ENCODE measurements at regions not wholly inside any gene's neighbourhood (a gene's known extent, or its start where the extent isn't known, plus 50 kb on each side); places are given as distances from the start of the nearest gene placed in this dataset.

GRCh38 chr3:78516437-78516836 is 1251.4 kb downstream of the ROBO1 start:
- TF ChIP-seq CTCF (conservative IDR thresholded peaks at IDR 0.05): no peak
- Mint-ChIP-seq H3K4me1 (ENCODE audit: unreplicated experiment) (peaks cover 11% of the 10 kb centered on the region), H3K36me3 (no peaks in the 10 kb centered on the region), H3K9me3 (peaks cover 4% of the 10 kb centered on the region), H3K27ac (no peak overlapping the region), H3K27me3 (no peaks in the 10 kb centered on the region), H3K4me3 (no peak overlapping the region)
- no peak for DNase-seq (ENCODE audit: extremely low spot score, unreplicated experiment)

GRCh38 chr3:78516937-78517336 is 1250.9 kb downstream of the ROBO1 start:
- DNase-seq (ENCODE audit: extremely low spot score, unreplicated experiment): no peak
- H3K36me3 Mint-ChIP-seq: no peaks in the 10 kb centered on the region
- no peak overlapping the region for H3K4me3 Mint-ChIP-seq
- H3K27me3 Mint-ChIP-seq: no peaks in the 10 kb centered on the region
- no peak for TF ChIP-seq CTCF (conservative IDR thresholded peaks at IDR 0.05)
- peaks cover 11% of the 10 kb centered on the region for H3K4me1 Mint-ChIP-seq (ENCODE audit: unreplicated experiment)
- no peak overlapping the region for H3K27ac Mint-ChIP-seq
- H3K9me3 Mint-ChIP-seq: peaks cover 4% of the 10 kb centered on the region

GRCh38 chr3:78517965-78518364 is 1249.8 kb downstream of the ROBO1 start:
- peak overlapping the region; percentile 42 for H3K27ac Mint-ChIP-seq
- H3K9me3 Mint-ChIP-seq: peaks cover 4% of the 10 kb centered on the region
- DNase-seq (ENCODE audit: extremely low spot score, unreplicated experiment): no peak
- peaks cover 11% of the 10 kb centered on the region for H3K4me1 Mint-ChIP-seq (ENCODE audit: unreplicated experiment)
- H3K27me3 Mint-ChIP-seq: no peaks in the 10 kb centered on the region
- no peaks in the 10 kb centered on the region for H3K36me3 Mint-ChIP-seq
- TF ChIP-seq CTCF (conservative IDR thresholded peaks at IDR 0.05): no peak
- peak overlapping the region; percentile 18 for H3K4me3 Mint-ChIP-seq

- no peak for DNase-seq (ENCODE audit: extremely low spot score, unreplicated experiment)
- H3K4me1 Mint-ChIP-seq (ENCODE audit: unreplicated experiment): peaks cover 11% of the 10 kb centered on the region
- no peak overlapping the region for H3K4me3 Mint-ChIP-seq
- TF ChIP-seq CTCF (conservative IDR thresholded peaks at IDR 0.05): no peak
- no peaks in the 10 kb centered on the region for H3K9me3 Mint-ChIP-seq
- no peaks in the 10 kb centered on the region for H3K27me3 Mint-ChIP-seq
- H3K36me3 Mint-ChIP-seq: no peaks in the 10 kb centered on the region
- no peak overlapping the region for H3K27ac Mint-ChIP-seq
Measured at GRCh38 chr3:78519281-78519680, 1248.5 kb downstream of the ROBO1 start.

- no peak for DNase-seq (ENCODE audit: extremely low spot score, unreplicated experiment)
- H3K36me3 Mint-ChIP-seq: no peaks in the 10 kb centered on the region
Measured at GRCh38 chr3:78529601-78530000, 1238.2 kb downstream of the ROBO1 start.

More at GRCh38 chr3:78529601-78530000, 1238.2 kb downstream of the ROBO1 start:
- no peaks in the 10 kb centered on the region for H3K27me3 Mint-ChIP-seq
- peaks cover 8% of the 10 kb centered on the region for H3K9me3 Mint-ChIP-seq
- no peak for TF ChIP-seq CTCF (conservative IDR thresholded peaks at IDR 0.05)
- no peak overlapping the region for H3K27ac Mint-ChIP-seq
- H3K4me1 Mint-ChIP-seq (ENCODE audit: unreplicated experiment): no peaks in the 10 kb centered on the region
- H3K4me3 Mint-ChIP-seq: no peak overlapping the region
